ENCODE measurements at regions not wholly inside any gene's neighbourhood (a gene's known extent, or its start where the extent isn't known, plus 50 kb on each side); places are given as distances from the start of the nearest gene placed in this dataset.

DNA sequence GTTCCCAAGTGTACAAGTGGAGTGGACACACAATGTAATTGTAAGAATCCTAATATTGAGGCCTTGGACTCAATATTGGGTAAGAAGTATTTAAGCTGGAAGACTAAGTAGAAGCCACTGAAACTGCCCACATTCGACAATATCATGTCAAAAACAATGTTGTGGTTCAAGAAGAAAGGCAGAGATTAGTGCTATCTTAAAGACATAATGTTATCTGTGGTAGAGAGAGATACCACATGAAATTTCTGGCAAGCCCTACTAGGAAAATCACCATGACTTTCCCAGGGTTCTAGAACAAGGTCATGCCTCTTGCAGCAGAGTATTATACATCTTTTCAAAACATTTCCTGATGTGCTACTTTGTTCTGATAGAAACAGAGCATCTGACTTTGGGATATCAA is 192.6 kb downstream of the RAP2B start:
- H2AFZ ChIP-seq (ENCODE audit: low read depth, low read length), result no peak overlapping the region
- H3K4me1 ChIP-seq (ENCODE audit: control insufficient read depth, extremely low read depth, insufficient read depth, low read length), result no peaks in the 10 kb centered on the region
- POLR2A ChIA-PET, result no interaction called here
- TF ChIP-seq GATA2 (IDR thresholded peaks at IDR 0.05; ENCODE audit: insufficient read depth, insufficient read length, low read depth, low read length) (no peak), JUN (IDR thresholded peaks at IDR 0.05; ENCODE audit: borderline replicate concordance, insufficient read depth, insufficient read length, low read depth) (no peak), EZH2 (IDR thresholded peaks at IDR 0.05; ENCODE audit: borderline replicate concordance, low read depth, low read length, severe bottlenecking) (no peak), MYC (IDR thresholded peaks at IDR 0.05; ENCODE audit: low read depth, low read length) (no peak), FOS (IDR thresholded peaks at IDR 0.05; ENCODE audit: borderline replicate concordance, insufficient read depth, low read length) (no peak), POLR2AphosphoS5 (IDR thresholded peaks at IDR 0.05; ENCODE audit: insufficient read depth, low read depth, low read length) (no peak), POLR2A (IDR thresholded peaks at IDR 0.05; ENCODE audit: low read depth, low read length) (no peak)
- TF ChIP-seq, protein P1, sequence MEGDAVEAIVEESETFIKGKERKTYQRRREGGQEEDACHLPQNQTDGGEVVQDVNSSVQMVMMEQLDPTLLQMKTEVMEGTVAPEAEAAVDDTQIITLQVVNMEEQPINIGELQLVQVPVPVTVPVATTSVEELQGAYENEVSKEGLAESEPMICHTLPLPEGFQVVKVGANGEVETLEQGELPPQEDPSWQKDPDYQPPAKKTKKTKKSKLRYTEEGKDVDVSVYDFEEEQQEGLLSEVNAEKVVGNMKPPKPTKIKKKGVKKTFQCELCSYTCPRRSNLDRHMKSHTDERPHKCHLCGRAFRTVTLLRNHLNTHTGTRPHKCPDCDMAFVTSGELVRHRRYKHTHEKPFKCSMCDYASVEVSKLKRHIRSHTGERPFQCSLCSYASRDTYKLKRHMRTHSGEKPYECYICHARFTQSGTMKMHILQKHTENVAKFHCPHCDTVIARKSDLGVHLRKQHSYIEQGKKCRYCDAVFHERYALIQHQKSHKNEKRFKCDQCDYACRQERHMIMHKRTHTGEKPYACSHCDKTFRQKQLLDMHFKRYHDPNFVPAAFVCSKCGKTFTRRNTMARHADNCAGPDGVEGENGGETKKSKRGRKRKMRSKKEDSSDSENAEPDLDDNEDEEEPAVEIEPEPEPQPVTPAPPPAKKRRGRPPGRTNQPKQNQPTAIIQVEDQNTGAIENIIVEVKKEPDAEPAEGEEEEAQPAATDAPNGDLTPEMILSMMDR (IDR thresholded peaks at IDR 0.05; ENCODE audit: extremely low read depth in 1 of 2, insufficient read depth in 1 of 2, low read depth in 1 of 2, low read length in 2 of 2), result no peak
- TF ChIP-seq, protein P2, sequence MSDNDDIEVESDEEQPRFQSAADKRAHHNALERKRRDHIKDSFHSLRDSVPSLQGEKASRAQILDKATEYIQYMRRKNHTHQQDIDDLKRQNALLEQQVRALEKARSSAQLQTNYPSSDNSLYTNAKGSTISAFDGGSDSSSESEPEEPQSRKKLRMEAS (IDR thresholded peaks at IDR 0.05; ENCODE audit: insufficient read depth, insufficient read length), result no peak
- no peaks in the 10 kb centered on the region for H3K79me2 ChIP-seq (ENCODE audit: control insufficient read depth, insufficient read depth, low read length)
- H3K9ac ChIP-seq (replicated peaks; ENCODE audit: extremely low read depth, insufficient read depth, low read length), result no peak overlapping the region
- H3K27ac ChIP-seq (ENCODE audit: insufficient read depth, low read depth, low read length), result no peak overlapping the region
- no peaks in the 10 kb centered on the region for H3K9me3 ChIP-seq (replicated peaks; ENCODE audit: control insufficient read depth, insufficient read depth, low read length)
- H3K4me2 ChIP-seq (ENCODE audit: insufficient read depth, low read length), result no peak overlapping the region
- dilution Hi-C loops (cut with MboI; ENCODE audit: extremely low pct_ligation_motif_present, low sequenced_read_pairs), result no loop called here
- H3K36me3 ChIP-seq (ENCODE audit: control insufficient read depth in 2 of 2, extremely low read depth in 1 of 2, insufficient read depth in 2 of 2, low read length in 2 of 2), result no peaks in the 10 kb centered on the region
- no peaks in the 10 kb centered on the region for H3K27me3 ChIP-seq (ENCODE audit: control insufficient read depth in 2 of 2, insufficient read depth in 2 of 2, low read length in 2 of 2)
- no TSS peak for BruUV-seq (replicated peaks)
- DNase-seq (ENCODE audit: low read depth, low spot score) (no peak), FAIRE-seq (no peak)
- no peaks in the 10 kb centered on the region for H3K9me1 ChIP-seq (replicated peaks; ENCODE audit: control insufficient read depth, extremely low read depth, insufficient read depth, low read length)
- no peak overlapping the region for H3K4me3 ChIP-seq (replicated peaks in 1 of 3; ENCODE audit: insufficient read depth in 1 of 3, low read depth in 1 of 3, low read length in 3 of 3)
- no peaks in the 10 kb centered on the region for H4K20me1 ChIP-seq (replicated peaks; ENCODE audit: control insufficient read depth, extremely low read depth, insufficient read depth, low read length)
- CTCF ChIA-PET, result no interaction called here
- intact Hi-C loops (cut with micrococcal nuclease), result no loop called here
